Chondrocyte (in vitro differentiated cells): ENCODE measurements at regions not wholly inside any gene's neighbourhood (a gene's known extent, or its start where the extent isn't known, plus 50 kb on each side); places are given as distances from the start of the nearest gene placed in this dataset.

Source experiments
- DNase-seq: peaks from one replicate; pipeline ENCODE4 v3.0.0; 2021; ENCODE audit warnings: mixed read lengths, low spot score
- H3K27ac Mint-ChIP-seq: one replicate; pipeline ENCODE4 v1.8.0; 2021; ENCODE audit warnings: mild to moderate bottlenecking, moderate library complexity, mixed read lengths; ENCODE audit not compliant: unreplicated experiment
- H3K27me3 Mint-ChIP-seq: 2 replicates; pipeline ENCODE4 v1.8.0; 2021; ENCODE audit warnings: low read depth, mixed read lengths
- H3K36me3 Mint-ChIP-seq: 2 replicates; pipeline ENCODE4 v1.8.0; 2021; ENCODE audit warnings: low read depth, mixed read lengths
- H3K4me1 Mint-ChIP-seq: 2 replicates; pipeline ENCODE4 v1.8.0; 2021; ENCODE audit warnings: low read depth, mild to moderate bottlenecking, mixed read lengths
- H3K4me3 Mint-ChIP-seq: one replicate; pipeline ENCODE4 v1.8.0; 2021; ENCODE audit warnings: mild to moderate bottlenecking, moderate library complexity, mixed read lengths; ENCODE audit not compliant: unreplicated experiment
- H3K9me3 Mint-ChIP-seq: 2 replicates; pipeline ENCODE4 v1.8.0; 2021; ENCODE audit warnings: low read depth, mixed read lengths
- CTCF ChIP-seq: fragments of 200-600 bp; sonication (generic); IDR thresholded peaks from 2 replicates; pipeline ENCODE4 v1.5.0; 2021; ENCODE audit warnings: antibody characterized with exemption, mild to moderate bottlenecking, moderate library complexity

GRCh38 chr22:22433770-22434169 lies 74.8 kb downstream of the ZNF280B start:
- DNase-seq, result no peak
- no peaks in the 10 kb centered on the region for H3K4me1 Mint-ChIP-seq
- H3K9me3 Mint-ChIP-seq, result peaks cover 13% of the 10 kb centered on the region
- no peak overlapping the region for H3K27ac Mint-ChIP-seq
- no peak for TF ChIP-seq CTCF
- H3K4me3 Mint-ChIP-seq, result no peak overlapping the region
- no peaks in the 10 kb centered on the region for H3K36me3 Mint-ChIP-seq
- peaks cover 62% of the 10 kb centered on the region for H3K27me3 Mint-ChIP-seq
